ENCODE measurements at regions not wholly inside any gene's neighbourhood (a gene's known extent, or its start where the extent isn't known, plus 50 kb on each side); places are given as distances from the start of the nearest gene placed in this dataset.

DNA sequence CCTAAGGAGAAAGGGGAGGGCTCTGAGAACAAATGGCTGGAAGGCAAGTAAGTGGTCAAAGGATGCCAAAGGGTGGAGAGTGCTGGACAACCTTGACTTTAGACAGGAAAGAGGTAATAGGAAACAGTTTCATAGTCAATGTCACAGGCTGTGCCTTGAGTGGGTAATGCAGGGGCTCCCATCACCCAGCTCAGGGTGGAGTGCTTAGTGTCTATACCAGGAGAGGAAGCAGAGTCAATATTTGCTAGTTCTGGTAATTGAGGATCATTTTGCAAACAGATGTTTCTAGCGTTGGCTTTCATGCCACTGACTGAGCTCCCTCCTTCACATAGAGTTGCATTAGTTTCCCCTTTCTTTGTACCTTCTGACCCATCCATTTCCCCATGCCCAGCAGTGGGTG is 64.6 kb upstream of the KL start:
- TF ChIP-seq POLR2A (IDR thresholded peaks at IDR 0.05; ENCODE audit: low read depth), result no peak
- TF ChIP-seq, protein P1, sequence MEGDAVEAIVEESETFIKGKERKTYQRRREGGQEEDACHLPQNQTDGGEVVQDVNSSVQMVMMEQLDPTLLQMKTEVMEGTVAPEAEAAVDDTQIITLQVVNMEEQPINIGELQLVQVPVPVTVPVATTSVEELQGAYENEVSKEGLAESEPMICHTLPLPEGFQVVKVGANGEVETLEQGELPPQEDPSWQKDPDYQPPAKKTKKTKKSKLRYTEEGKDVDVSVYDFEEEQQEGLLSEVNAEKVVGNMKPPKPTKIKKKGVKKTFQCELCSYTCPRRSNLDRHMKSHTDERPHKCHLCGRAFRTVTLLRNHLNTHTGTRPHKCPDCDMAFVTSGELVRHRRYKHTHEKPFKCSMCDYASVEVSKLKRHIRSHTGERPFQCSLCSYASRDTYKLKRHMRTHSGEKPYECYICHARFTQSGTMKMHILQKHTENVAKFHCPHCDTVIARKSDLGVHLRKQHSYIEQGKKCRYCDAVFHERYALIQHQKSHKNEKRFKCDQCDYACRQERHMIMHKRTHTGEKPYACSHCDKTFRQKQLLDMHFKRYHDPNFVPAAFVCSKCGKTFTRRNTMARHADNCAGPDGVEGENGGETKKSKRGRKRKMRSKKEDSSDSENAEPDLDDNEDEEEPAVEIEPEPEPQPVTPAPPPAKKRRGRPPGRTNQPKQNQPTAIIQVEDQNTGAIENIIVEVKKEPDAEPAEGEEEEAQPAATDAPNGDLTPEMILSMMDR (IDR thresholded peaks at IDR 0.05), result no peak

All from esophagus muscularis mucosa (tissue), 3 donors.